CD4-positive, alpha-beta T cell treated with Interferon gamma for 1 hour (primary cell): ENCODE measurements at regions not wholly inside any gene's neighbourhood (a gene's known extent, or its start where the extent isn't known, plus 50 kb on each side); places are given as distances from the start of the nearest gene placed in this dataset.

Experiments used
- DNase-seq: peaks from one replicate; pipeline ENCODE4 v3.0.0-alpha.2; 2020

DNA sequence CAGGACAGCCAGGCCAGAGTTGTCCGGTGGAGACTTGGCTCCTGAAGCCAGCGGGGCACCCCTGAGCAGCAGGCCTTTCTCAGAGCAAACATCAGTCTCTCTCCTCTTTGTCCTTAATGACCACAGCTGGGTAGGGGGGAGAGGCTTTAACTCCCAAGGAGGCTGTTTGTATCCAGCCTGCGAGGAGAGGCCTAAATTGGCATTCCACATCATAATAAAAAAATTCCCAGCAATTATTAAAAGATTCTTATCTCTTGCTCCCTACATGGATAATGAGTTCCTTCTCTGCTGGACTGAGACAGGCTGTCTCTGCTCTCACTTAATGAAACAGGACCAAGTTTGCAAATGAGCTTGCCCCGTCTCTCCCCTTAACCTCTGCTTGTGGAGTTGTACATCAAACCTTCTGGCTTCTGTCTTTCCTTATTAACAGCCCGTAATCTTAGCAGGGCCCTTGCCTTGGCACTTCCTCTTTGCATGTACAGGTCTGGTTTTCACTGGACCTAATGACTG is 838.2 kb downstream of the MAFB start:
- no peak for DNase-seq

DNA sequence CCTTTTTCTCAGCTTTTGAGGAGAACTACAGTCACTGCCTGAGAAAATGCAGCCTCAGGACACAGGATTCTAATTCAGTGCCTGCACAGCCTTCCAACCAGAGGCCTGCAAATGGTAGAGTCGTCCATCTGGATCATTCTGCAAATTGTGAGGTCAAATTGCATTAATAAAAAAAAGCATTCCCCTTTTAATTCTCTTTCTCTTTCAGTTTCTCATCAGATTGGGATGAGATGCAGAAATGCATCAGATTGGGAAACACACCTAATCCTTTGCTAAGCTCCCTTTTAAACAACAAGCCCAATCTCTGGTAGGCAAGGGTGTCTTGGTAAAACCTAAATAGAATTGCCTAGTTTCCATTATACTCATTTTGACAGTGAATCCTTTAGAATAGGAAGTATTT is 838.8 kb downstream of the MAFB start:
- DNase-seq = no peak

DNA sequence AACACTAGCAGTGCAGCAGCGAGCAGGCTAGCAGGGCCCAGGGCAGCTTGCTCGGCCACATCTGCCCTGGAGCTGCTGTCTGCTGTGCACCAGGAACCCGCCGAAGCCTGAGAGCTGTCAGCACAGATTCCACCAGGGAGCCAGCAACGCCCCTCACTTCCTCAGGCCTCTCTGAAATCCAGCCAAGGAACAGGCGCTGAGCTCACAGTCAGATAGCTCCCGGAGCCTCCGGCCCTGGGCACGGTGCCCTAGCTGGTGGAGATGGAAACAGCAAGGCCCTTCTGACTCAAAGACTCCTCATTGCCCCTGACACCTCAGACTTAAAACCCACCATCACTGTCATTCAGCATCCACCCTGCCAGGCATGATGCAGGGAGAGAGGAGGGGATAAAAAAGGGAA is 839.4 kb downstream of the MAFB start:
- DNase-seq = no peak

DNA sequence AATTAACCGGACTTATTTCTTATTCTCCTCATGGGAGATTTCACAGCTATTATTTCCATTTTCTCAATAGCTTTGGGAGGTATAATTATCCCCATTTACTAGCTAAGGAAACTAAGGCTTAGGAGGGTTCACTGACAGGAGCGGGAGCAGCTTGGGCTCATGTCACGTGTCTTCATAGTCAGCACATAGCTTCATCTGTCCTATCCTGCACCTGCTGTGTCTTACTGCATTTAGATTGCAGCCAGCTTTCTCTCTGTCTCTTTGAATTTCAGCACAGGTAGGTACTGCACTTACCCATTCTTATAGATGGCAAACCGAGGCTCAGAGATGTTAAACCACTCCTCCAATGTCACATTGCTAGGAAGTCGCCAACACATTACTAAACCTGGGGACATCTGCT is 839.9 kb downstream of the MAFB start:
- DNase-seq = no peak

DNA sequence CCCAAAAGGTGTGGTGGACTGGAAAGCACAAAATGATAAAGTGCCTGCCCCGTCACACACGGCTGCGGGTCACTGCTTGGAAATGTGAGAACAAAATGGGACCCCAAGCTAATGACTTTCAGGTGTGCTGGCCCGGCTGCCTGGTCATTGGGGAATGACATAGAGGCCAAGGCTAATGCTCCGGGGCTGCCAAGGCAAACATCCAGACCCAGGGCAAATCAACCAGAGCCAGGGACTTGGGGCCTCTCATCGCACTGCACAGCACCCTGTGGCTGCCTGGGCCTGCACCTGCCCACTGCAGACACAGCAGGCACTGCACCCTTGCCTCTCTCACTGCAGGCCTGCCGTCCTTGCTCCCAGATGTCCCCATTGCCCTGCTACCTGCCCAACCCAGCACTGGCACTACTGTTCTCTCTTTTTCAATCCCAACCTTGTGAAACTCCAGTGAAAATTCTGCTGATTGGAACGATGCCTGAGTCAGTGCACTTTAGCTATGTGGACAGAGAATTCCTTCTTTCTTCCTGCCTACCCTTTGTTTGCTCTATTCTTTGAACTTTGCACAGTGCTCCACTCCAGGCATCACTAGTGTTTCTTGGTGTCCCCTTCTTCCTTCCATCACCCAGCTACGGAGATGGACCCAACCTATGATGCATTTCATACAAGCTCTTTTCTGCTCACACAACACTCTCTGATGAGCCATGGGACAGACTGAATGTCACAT is 849.5 kb downstream of the MAFB start:
- DNase-seq = no peak

DNA sequence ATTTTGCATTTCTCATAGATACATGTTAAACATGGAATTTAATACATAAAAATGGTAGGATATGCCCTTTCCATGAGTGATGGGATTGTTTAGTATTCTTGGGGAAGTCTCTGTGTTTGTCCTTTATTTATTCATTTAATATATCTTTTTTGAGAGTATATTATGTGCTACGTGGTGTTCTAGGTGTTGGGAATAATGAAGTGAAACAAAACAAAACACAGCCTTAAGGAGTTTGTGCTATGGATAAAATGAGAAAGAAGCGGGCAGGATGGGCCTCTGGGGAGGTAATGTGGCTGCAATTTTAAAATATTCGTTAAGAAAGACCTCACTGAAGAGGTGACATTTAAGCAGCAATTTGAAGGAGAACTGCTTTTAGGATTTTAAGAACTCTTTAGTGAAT is 851.5 kb downstream of the MAFB start:
- no peak for DNase-seq

DNA sequence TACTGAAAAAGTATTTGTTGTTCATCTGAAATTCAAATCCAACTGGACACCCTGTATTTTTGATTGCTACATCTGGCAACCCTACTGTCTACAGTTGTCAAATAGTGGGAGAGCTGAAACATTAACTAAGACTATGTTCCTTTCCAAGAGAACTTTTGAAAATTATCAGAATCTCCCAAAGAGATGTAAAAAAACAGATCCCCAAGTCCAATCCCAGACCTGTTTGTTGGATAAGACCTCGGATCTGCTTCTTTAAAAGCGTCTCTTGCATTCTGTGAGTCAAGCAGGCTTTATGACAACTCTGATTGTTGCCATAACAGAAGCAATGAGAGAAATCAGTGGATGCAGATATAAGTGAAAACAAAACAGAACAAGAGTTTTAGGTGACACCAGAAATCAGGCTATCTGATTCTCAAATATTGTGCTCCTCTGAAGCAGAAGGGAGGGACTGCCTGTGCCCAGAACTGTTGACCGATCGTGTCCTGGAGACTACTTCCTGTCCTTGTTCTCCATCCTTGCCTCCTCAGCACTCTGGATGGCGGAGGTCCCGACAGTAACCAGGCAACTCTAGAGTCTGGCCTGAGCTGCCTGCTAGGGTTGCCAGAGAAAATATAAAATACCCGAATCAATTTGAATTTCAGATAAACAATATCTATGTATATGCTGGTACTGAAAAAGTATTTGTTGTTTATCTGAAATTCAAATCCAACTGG is 853.8 kb downstream of the MAFB start:
- DNase-seq = no peak

DNA sequence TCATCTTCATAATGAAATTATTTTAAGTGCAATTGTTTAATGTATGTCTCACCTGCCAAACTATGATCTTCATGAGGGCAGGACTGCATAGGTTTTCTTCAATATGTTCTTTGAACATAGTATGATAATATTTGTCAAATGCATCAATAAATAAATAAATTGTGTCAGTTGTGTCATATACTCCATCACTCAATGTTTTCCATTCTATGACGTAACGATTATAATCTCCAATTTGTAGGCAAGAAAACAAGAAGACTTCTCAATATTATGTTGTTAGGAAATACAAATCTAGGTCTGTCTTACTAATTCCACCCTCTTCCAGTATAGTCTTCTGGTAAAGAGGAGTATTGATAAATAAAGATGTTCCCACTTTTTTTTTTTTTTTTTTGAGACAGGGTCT is 858.1 kb downstream of the MAFB start:
- DNase-seq = no peak

DNA sequence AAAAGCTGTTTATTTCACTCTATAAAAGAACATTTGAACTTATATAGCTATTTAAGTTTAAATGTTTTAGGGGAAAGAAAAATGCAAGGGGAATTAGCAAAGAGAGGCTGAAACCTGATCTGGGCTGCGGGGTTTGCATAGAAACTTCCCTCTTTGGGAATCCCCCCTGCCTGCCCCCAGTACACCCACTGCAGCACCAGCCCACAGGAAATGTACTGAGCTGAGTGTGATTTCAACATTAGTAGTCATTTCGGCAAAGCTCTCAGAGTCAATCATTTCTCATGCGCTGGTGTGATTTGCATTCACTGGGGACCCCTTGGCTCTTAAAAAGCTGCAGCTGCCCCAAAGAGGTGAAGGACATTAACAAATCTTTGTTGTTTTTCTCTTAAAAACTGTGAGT is 859.4 kb downstream of the MAFB start:
- DNase-seq = no peak

DNA sequence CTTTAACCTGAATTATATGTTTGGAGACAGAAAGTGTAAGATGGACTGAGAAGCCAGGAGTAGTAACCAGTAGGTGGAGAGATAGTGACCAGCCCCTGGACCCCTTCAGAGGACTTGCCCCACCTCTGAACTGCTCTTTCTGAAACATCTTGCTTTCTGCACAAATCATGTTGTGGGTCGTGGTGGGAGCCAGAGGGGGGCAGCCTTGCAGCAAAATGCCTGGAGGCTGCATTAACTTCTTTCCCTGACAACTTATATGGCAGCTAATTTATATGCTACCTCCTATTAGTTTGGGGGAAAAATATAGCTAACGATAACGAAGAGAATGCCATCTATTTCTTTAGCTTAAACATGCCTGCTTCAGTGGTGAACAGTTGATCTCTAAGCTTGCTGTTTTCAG is 859.8 kb downstream of the MAFB start:
- no peak for DNase-seq

DNA sequence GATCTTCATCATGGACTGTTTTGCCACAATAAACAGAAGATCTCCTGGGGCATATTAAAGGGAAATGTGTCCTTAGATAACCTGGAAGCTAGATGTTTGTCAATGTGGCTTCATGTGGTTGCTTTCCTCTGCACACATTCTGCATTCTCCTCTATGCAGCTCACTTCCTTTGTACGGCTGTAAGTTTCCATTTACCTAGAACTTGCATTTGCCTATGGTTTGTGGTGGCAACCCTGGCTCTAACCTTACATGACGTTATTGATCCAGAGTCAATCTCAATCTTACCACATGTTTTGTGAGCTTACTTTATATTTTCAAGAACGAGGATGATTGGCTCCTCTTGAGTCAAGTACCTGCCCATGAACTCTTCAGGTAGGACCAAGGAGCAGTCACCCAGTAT is 863.1 kb downstream of the MAFB start:
- DNase-seq = no peak

DNA sequence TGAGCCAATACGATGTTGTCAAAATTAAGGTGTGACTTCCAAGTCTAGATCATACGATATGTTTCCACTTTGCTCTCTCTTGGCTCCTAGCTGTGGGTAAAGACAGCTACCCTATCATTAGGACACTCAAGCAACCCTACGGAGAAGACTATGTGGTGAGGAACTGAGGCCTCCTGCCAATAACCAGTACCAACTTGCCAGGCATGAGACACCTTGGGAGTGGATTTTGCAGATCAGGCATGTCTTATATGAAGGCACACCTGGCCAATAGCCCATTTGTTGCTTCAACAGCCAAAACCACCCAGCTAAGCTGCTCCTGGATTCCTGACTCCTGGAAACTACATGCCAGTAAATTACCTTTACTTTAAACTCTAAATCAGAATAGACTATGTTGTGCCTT is 863.4 kb downstream of the DHX35 start:
- DNase-seq = no peak

DNA sequence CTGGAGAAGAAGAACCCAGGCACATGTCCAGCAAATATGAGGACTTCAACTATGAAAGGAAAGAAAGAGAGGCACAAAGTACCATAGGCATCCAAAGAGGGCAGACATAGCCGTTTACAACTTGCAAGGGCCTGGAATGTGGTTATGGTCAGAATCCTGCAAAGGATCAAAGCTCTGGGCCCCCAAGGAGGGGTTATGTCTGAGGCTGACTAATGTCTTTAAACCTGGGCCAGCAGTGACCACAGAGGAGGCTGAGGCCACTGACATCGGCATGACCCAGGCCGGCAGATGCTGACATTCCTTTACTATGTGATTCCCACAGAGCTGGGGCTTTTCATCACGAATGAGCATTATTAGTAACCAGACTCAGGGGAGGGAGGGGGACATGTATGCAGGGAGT is 861.1 kb downstream of the DHX35 start:
- no peak for DNase-seq

DNA sequence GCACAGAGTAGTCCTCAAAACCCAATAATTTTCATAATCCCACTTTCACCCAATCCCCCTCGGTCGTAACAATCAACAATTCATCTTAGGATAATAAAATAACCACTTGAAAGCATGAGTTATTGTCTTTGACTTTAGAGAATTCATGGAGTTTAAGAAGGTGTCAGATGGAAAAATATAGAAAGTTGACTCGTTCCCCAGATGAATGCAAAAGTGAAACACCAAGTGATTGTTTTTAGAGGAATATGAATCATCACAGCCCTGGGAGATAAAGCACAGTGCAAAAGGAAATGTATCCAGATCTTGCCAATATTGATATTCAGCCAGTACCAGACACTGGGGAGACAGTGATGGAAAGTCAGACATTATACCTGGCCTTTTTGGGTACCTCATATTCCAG is 860.5 kb downstream of the DHX35 start:
- DNase-seq = no peak

DNA sequence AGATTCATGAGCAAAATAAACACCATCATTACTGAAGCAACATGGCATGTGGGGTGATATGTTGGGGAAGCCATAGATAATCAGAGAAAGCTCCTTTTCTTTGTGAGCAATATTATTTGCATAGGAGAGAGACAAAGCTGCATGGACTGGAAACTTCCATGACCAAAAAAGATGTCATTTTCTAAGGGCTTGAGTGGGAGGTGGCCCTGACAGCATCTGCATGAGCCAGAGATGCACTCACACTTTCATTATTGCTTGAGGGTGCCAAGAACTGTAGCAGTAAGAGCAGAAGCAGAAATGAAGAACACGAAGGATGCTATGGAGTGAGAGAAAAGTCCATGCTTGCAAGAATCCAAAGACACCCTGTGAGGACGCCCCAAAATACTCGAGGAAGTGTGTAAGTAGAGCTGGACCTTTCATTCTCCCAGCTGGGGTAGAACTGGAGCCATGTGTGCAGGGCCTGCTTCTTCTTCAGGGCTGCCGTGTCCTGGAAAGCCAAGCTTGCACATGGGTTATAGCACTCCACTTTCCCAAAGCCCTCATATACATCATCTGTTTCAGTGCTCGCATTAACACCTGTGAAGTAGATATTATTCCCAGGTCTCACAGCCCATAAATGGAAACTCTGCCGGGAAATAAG is 851.2 kb downstream of the DHX35 start:
- DNase-seq = no peak

DNA sequence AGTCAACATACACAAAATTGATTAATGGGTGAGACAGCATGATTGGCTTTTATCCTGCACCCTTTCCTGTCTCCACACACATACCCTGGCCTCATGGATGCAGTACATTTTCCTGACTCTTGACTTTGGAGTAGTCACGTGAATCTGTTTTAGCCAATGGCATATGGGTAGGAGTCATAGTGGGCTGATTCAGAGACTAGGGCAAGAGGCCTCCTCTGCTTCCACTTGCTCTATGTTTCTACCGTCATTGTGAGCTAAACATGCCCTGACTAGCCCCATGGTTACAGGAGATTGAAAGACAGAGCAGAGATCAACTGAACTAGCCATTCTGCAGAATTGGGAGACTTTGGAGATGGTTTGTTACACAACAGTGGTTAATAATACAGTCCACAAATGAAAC is 850.0 kb downstream of the DHX35 start:
- DNase-seq = no peak

DNA sequence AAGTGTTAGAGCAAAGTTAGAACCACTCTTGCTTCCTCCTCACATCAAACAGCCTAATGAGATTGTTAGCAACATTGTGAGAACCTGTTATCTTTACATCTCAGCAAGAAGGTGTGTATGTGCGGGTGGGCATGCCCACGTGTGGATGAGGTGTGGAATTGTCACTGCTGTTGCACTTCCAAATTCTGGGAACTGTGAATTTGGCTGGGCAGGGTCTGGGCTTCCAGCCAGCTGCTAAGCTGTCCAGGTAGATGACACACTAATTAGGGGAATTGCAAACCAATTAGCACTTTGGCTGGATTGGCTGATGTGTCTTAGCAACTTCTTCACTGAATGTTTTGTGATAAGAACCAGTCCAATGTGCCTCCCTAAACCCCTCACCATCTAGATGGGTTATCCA is 848.2 kb downstream of the DHX35 start:
- no peak for DNase-seq

DNA sequence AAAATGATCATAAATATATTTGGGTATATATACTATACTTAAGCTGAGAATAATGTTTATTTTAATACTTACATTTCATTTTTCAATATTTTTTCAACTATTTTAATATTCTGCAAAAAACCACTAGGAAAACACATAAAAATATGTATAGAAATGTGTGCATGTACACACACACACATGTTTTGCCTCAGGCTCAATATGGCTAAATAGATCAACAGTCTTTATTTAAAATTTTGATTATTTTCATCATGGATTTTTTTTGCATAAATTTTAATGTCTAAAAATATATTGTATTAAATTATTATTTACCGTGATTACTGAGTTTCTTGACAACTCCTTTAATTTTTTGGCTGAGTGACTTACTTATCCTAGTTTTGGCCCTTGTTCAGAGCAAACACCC is 846.5 kb downstream of the DHX35 start:
- no peak for DNase-seq

DNA sequence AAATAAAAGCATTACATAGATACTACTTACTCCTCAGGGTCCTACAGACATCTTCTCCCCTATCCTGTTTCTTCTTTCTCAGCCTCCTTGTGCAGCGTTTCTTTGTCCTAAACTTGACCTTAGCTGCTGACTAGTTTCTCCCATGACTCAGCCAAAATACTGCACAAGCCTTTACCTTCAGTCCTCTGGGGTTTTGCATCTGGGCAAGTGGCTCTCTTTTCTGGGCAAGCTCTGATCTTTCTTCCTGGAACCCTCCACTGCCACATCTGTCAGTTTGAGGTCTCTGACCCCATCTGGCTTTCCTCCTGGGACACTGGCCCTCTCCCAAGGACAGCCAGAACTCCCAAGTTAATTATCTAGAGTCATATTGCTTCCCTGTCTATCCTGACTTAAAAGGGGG is 838.4 kb downstream of the DHX35 start:
- no peak for DNase-seq

DNA sequence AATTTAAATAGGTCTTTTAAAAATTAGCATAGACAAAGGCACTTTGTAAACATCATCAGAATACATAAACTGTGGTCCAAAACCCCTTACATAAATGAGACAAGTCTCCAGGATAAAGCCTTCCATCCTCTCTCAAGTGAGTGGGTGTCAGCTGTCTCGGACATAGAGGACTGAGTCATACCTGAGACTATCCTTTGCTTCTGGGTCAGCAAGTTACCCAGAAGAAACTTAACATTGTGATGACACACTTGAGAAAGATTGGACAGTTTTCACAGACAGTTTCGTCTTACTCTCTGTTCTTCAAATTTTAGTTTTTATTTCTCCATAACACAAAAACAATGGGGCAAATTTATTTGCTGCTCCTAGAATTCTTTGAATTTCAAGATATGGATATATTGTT is 838.0 kb downstream of the DHX35 start:
- no peak for DNase-seq

DNA sequence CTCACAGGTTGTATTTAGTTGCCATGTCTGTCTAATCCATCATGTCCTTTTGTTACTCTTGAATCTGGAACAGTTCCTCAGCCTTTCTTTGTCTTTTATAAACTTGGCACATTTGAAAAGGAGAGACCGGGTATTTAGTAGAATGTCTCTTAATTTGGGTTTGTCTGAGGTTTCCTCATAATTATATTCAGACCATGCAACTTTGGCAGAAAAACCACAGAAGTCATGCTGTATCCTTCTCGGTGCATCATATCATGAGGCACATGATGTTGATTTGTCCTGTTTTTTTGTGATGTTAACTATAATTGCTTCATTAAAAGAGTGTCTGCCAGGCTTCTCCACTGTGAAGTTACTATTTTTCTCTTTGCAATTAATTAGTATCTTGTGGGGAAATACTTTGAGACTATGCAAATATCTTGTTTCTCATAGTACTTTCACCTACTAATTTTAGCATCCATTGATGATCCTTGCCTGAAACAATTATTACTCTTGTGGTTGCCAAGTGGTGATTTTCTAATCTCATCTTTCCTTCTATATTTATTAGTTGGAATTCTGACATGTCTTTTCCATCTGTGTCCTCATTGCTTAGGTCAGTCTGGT is 837.3 kb downstream of the DHX35 start:
- no peak for DNase-seq

DNA sequence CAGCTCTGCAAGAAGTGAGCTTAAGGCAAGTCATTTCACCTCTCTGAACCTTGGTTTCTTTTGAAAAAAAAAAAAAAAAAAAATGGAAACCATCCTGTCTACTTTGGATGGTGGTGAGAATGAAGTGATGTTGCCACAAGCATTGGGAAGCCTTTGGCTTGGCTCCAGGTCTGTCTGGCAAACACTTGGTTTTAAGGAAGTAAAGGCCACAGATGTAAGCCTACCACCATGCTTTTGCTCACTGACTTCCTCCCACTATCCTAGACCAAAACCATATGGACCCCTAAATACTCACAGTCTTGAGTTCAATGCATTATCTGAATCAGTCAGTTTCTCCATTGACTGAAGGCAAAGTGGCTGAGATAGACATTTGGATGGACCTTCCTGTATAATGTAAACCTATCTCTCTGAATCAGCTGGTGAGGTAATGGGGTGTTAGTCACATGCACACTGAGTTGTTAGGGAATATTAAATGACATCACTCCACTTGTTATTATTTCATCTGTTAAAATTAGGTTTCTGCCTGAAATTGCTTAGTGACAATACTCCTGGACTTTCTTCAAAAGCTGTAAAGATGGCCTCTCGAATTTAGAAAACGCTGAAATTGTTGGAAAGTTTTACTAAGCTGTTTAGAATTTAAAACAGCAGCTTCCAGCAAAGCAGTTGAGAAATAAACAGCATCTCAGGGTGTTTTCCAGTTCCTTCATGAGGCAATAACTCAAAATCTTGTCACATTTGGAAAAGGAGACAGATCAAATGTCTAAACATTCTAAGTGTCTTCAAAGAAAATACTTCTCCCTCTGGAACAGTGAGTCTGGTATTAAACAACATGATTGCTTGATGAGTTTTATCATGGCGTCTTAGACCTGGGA is 833.5 kb downstream of the DHX35 start:
- no peak for DNase-seq

DNA sequence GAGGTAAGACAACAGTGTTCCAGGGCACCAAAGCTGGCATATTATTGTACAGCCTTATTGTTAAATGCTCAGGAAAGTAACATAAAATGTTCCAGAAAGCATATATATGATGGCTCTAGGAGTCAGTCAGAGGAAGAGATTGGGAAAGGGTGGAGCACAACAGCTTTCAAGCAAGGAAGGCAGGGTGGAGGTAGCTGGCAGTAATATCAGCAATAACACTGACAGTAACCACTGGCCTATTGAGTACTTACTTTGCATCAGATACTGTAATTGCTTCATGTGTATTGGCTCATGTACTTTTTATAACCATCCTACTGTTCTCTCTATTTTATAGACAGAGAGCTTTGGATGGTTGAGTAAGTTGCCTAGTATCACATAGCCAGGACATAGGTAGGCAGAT is 830.2 kb downstream of the DHX35 start:
- no peak for DNase-seq
